Inflammatory macrophage treated with lipopolysaccharide for 1 hour (primary cell): ENCODE measurements at regions not wholly inside any gene's neighbourhood (a gene's known extent, or its start where the extent isn't known, plus 50 kb on each side); places are given as distances from the start of the nearest gene placed in this dataset.

ENCODE experiments used
- DNase-seq, 2 donors: peaks; one replicate each; pipeline ENCODE4 v3.0.0-alpha.2; 2020 to 2022

GRCh38 chr13:95352486-95352885, 51.2 kb upstream of the ABCC4 start:
- DNase-seq = no peak

- DNase-seq = no peak
These were observed 52.9 kb upstream of the ABCC4 start for GRCh38 chr13:95354156-95354555.

- no peak for DNase-seq
These were observed 53.6 kb upstream of the ABCC4 start for GRCh38 chr13:95354680-95355487.

- DNase-seq = no peak
These were observed 54.2 kb upstream of the ABCC4 start for GRCh38 chr13:95355494-95355893.

- DNase-seq = no peak
These were observed 55.7 kb upstream of the ABCC4 start for GRCh38 chr13:95356916-95357315.

GRCh38 chr13:95357875-95358274, 56.6 kb upstream of the ABCC4 start:
- no peak for DNase-seq

- DNase-seq = no peak
These were observed 58.8 kb upstream of the ABCC4 start for GRCh38 chr13:95360052-95360451.

- no peak for DNase-seq
These were observed 59.3 kb upstream of the ABCC4 start for GRCh38 chr13:95360464-95361097.

GRCh38 chr13:95361686-95362085, 60.4 kb upstream of the ABCC4 start:
- DNase-seq = no peak

GRCh38 chr13:95362666-95363065, 61.4 kb upstream of the ABCC4 start:
- DNase-seq = no peak

GRCh38 chr13:95367309-95367843, 66.1 kb upstream of the ABCC4 start:
- peak in 1 of 2 donors; percentile 15 for DNase-seq

- DNase-seq = no peak
These were observed 67.7 kb upstream of the ABCC4 start for GRCh38 chr13:95368998-95369397.

- DNase-seq = no peak
These were observed 74.5 kb upstream of the ABCC4 start for GRCh38 chr13:95375706-95376105.

GRCh38 chr13:95378603-95379002, 77.4 kb upstream of the ABCC4 start:
- no peak for DNase-seq

- DNase-seq = peak; percentile 86 to 95
These were observed 79.4 kb upstream of the ABCC4 start for GRCh38 chr13:95380468-95381211.

GRCh38 chr13:95381212-95381527, 79.9 kb upstream of the ABCC4 start:
- no peak for DNase-seq

- no peak for DNase-seq
These were observed 81.2 kb upstream of the ABCC4 start for GRCh38 chr13:95382411-95382810.

- peak in 1 of 2 donors; percentile 53 for DNase-seq
These were observed 81.7 kb upstream of the ABCC4 start for GRCh38 chr13:95382916-95383315.

GRCh38 chr13:95385373-95385772, 84.1 kb upstream of the ABCC4 start:
- DNase-seq = no peak

GRCh38 chr13:95385798-95386197, 84.5 kb upstream of the ABCC4 start:
- DNase-seq = peak; percentile 23 to 37

GRCh38 chr13:95386370-95386769, 85.1 kb upstream of the ABCC4 start:
- DNase-seq = no peak

- DNase-seq = no peak
These were observed 86.5 kb upstream of the ABCC4 start for GRCh38 chr13:95387733-95388207.

GRCh38 chr13:95388420-95389079, 87.3 kb upstream of the ABCC4 start:
- DNase-seq = no peak
